Immature natural killer cell (primary cell): ENCODE measurements at regions not wholly inside any gene's neighbourhood (a gene's known extent, or its start where the extent isn't known, plus 50 kb on each side); places are given as distances from the start of the nearest gene placed in this dataset.
"Not testable (repeated sequence)": the region's sequence is repeated elsewhere in the genome, so short reads cannot be mapped to it uniquely, and the experiment has no call there.

Experiments used
- DNase-seq, 3 donors: peaks; one replicate each; pipeline ENCODE4 v3.0.0; 2022; ENCODE audit warnings: mixed read lengths in 1 of 3
- H3K27ac Mint-ChIP-seq, 6 donors: one replicate each; pipeline ENCODE4 v1.8.0; 2020; ENCODE audit warnings: mixed read lengths in 6 of 6, mild to moderate bottlenecking in 5 of 6, inconsistent platforms in 4 of 6, moderate library complexity in 3 of 6
- H3K27me3 Mint-ChIP-seq, 3 donors: one replicate each; pipeline ENCODE4 v1.8.0; 2020 to 2021; ENCODE audit warnings: low read depth in 3 of 3, mild to moderate bottlenecking in 3 of 3, mixed read lengths in 3 of 3, moderate library complexity in 3 of 3, inconsistent platforms in 1 of 3
- H3K36me3 Mint-ChIP-seq, 3 donors: one replicate each; pipeline ENCODE4 v1.8.0; 2020; ENCODE audit warnings: mixed read lengths in 3 of 3, inconsistent platforms in 2 of 3, mild to moderate bottlenecking in 2 of 3
- H3K4me1 Mint-ChIP-seq, 2 donors: one replicate each; pipeline ENCODE4 v1.8.0; 2020; ENCODE audit warnings: inconsistent platforms in 2 of 2, mild to moderate bottlenecking in 2 of 2, mixed read lengths in 2 of 2, moderate library complexity in 1 of 2
- H3K4me3 Mint-ChIP-seq, 5 donors: one replicate each; pipeline ENCODE4 v1.8.0; 2020; ENCODE audit warnings: mild to moderate bottlenecking in 5 of 5, mixed read lengths in 5 of 5, inconsistent platforms in 3 of 5, moderate library complexity in 3 of 5
- H3K9me3 Mint-ChIP-seq, 6 donors: one replicate each; pipeline ENCODE4 v1.8.0; 2020; ENCODE audit warnings: mild to moderate bottlenecking in 6 of 6, mixed read lengths in 6 of 6, inconsistent platforms in 4 of 6, moderate library complexity in 3 of 6

- DNase-seq = no peak
- Mint-ChIP-seq H3K4me3 (no peak overlapping the region), H3K27ac (no peak overlapping the region), H3K9me3 (peaks cover 0 to 2% (median 0%) of the 10 kb centered on the region in 6 donors), H3K36me3 (no peaks in the 10 kb centered on the region), H3K27me3 (no peaks in the 10 kb centered on the region), H3K4me1 (no peaks in the 10 kb centered on the region)
Measured at GRCh38 chrX:928606-929005, 283.8 kb downstream of the CRLF2 start.

- Mint-ChIP-seq H3K36me3 (no peaks in the 10 kb centered on the region), H3K27ac (no peak overlapping the region), H3K4me3 (no peak overlapping the region), H3K9me3 (peaks cover 0 to 2% (median 0%) of the 10 kb centered on the region in 6 donors), H3K27me3 (peaks cover 0 to 2% (median 0%) of the 10 kb centered on the region in 3 donors), H3K4me1 (no peaks in the 10 kb centered on the region)
- DNase-seq = no peak
Measured at GRCh38 chrX:926991-927390, 285.5 kb downstream of the CRLF2 start.

GRCh38 chrX:926070-926469 lies 286.4 kb downstream of the CRLF2 start:
- peaks cover 0 to 2% (median 0%) of the 10 kb centered on the region in 6 donors for H3K9me3 Mint-ChIP-seq
- no peak overlapping the region for H3K4me3 Mint-ChIP-seq
- H3K27ac Mint-ChIP-seq = no peak overlapping the region
- H3K27me3 Mint-ChIP-seq = peaks cover 0 to 2% (median 0%) of the 10 kb centered on the region in 3 donors
- no peaks in the 10 kb centered on the region for H3K4me1 Mint-ChIP-seq
- H3K36me3 Mint-ChIP-seq = no peaks in the 10 kb centered on the region
- no peak for DNase-seq

GRCh38 chrX:925652-926061 lies 286.8 kb downstream of the CRLF2 start:
- H3K4me3 Mint-ChIP-seq = no peak overlapping the region
- no peak overlapping the region for H3K27ac Mint-ChIP-seq
- H3K36me3 Mint-ChIP-seq = no peaks in the 10 kb centered on the region
- no peaks in the 10 kb centered on the region for H3K4me1 Mint-ChIP-seq
- H3K27me3 Mint-ChIP-seq = peaks cover 0 to 2% (median 0%) of the 10 kb centered on the region in 3 donors
- H3K9me3 Mint-ChIP-seq = no peaks in the 10 kb centered on the region
- DNase-seq = no peak

- H3K9me3 Mint-ChIP-seq = no peaks in the 10 kb centered on the region
- peaks cover 0 to 2% (median 2%) of the 10 kb centered on the region in 3 donors for H3K27me3 Mint-ChIP-seq
- no peak overlapping the region for H3K27ac Mint-ChIP-seq
- H3K4me3 Mint-ChIP-seq = no peak overlapping the region
- H3K36me3 Mint-ChIP-seq = no peaks in the 10 kb centered on the region
- no peak for DNase-seq
- H3K4me1 Mint-ChIP-seq = no peaks in the 10 kb centered on the region
Measured at GRCh38 chrX:925094-925493, 287.4 kb downstream of the CRLF2 start.

- Mint-ChIP-seq H3K4me1 (no peaks in the 10 kb centered on the region), H3K27ac (no peak overlapping the region), H3K9me3 (no peaks in the 10 kb centered on the region), H3K36me3 (no peaks in the 10 kb centered on the region), H3K4me3 (no peak overlapping the region), H3K27me3 (peaks cover 0 to 2% (median 2%) of the 10 kb centered on the region in 3 donors)
- DNase-seq = no peak
Measured at GRCh38 chrX:924017-924416, 288.4 kb downstream of the CRLF2 start.

- Mint-ChIP-seq H3K36me3 (no peaks in the 10 kb centered on the region), H3K4me3 (no peak overlapping the region), H3K27ac (no peak overlapping the region), H3K4me1 (no peaks in the 10 kb centered on the region), H3K9me3 (no peaks in the 10 kb centered on the region), H3K27me3 (peaks cover 0 to 2% (median 2%) of the 10 kb centered on the region in 3 donors)
- DNase-seq = no peak
Measured at GRCh38 chrX:920234-920799, 289.7 kb downstream of the SHOX start.

- peak in 1 of 3 donors; percentile 5 for DNase-seq
- Mint-ChIP-seq H3K4me3 (no peak overlapping the region), H3K9me3 (no peaks in the 10 kb centered on the region), H3K36me3 (no peaks in the 10 kb centered on the region), H3K27me3 (peaks cover 2 to 13% (median 12%) of the 10 kb centered on the region in 3 donors), H3K27ac (no peak overlapping the region), H3K4me1 (no peaks in the 10 kb centered on the region)
Measured at GRCh38 chrX:916230-916599, 285.6 kb downstream of the SHOX start.

GRCh38 chrX:915427-916229 lies 285.0 kb downstream of the SHOX start:
- Mint-ChIP-seq H3K4me1 (no peaks in the 10 kb centered on the region), H3K27me3 (peaks cover 2 to 14% (median 12%) of the 10 kb centered on the region in 3 donors), H3K4me3 (no peak overlapping the region), H3K36me3 (no peaks in the 10 kb centered on the region), H3K27ac (no peak overlapping the region), H3K9me3 (no peaks in the 10 kb centered on the region)
- peak in 1 of 3 donors; percentile 2 for DNase-seq

- H3K9me3 Mint-ChIP-seq = no peaks in the 10 kb centered on the region
- no peak overlapping the region for H3K27ac Mint-ChIP-seq
- H3K36me3 Mint-ChIP-seq = no peaks in the 10 kb centered on the region
- H3K4me1 Mint-ChIP-seq = no peaks in the 10 kb centered on the region
- DNase-seq = no peak
- peaks cover 2 to 16% (median 12%) of the 10 kb centered on the region in 3 donors for H3K27me3 Mint-ChIP-seq
- no peak overlapping the region for H3K4me3 Mint-ChIP-seq
Measured at GRCh38 chrX:914206-914605, 283.6 kb downstream of the SHOX start.

GRCh38 chrX:912677-913076 lies 282.1 kb downstream of the SHOX start:
- DNase-seq = no peak
- Mint-ChIP-seq H3K9me3 (no peaks in the 10 kb centered on the region), H3K4me3 (no peak overlapping the region), H3K4me1 (no peaks in the 10 kb centered on the region), H3K27me3 (peaks cover 2 to 16% (median 12%) of the 10 kb centered on the region in 3 donors), H3K36me3 (no peaks in the 10 kb centered on the region), H3K27ac (peak overlapping the region in 1 of 6 donors; percentile 5)

GRCh38 chrX:909068-909467 lies 278.5 kb downstream of the SHOX start:
- H3K27me3 Mint-ChIP-seq = peaks cover 4 to 13% (median 12%) of the 10 kb centered on the region in 3 donors
- DNase-seq, H3K9me3 Mint-ChIP-seq, H3K36me3 Mint-ChIP-seq, H3K27ac Mint-ChIP-seq, H3K4me1 Mint-ChIP-seq, H3K4me3 Mint-ChIP-seq: not testable (repeated sequence)

- no peak overlapping the region for H3K4me3 Mint-ChIP-seq
Measured at GRCh38 chrX:906586-906985, 276.0 kb downstream of the SHOX start.

GRCh38 chrX:905848-906566 lies 275.4 kb downstream of the SHOX start:
- no peaks in the 10 kb centered on the region for H3K36me3 Mint-ChIP-seq
- no peaks in the 10 kb centered on the region for H3K4me1 Mint-ChIP-seq
- no peak overlapping the region for H3K27ac Mint-ChIP-seq
- peaks cover 0 to 5% (median 1%) of the 10 kb centered on the region in 3 donors for H3K27me3 Mint-ChIP-seq
- peaks cover 0 to 3% (median 0%) of the 10 kb centered on the region in 6 donors for H3K9me3 Mint-ChIP-seq
- DNase-seq = no peak
- no peak overlapping the region for H3K4me3 Mint-ChIP-seq

More at GRCh38 chrX:906586-906985, 276.0 kb downstream of the SHOX start:
- no peaks in the 10 kb centered on the region for H3K36me3 Mint-ChIP-seq
- peaks cover 0 to 3% (median 0%) of the 10 kb centered on the region in 6 donors for H3K9me3 Mint-ChIP-seq
- H3K27me3 Mint-ChIP-seq = peaks cover 0 to 6% (median 1%) of the 10 kb centered on the region in 3 donors
- H3K27ac Mint-ChIP-seq = no peak overlapping the region
- no peaks in the 10 kb centered on the region for H3K4me1 Mint-ChIP-seq
- DNase-seq = no peak
